Neuronal stem cell (in vitro differentiated cells): ENCODE measurements at regions not wholly inside any gene's neighbourhood (a gene's known extent, or its start where the extent isn't known, plus 50 kb on each side); places are given as distances from the start of the nearest gene placed in this dataset.

Source experiments
- DNase-seq: peaks from one replicate; pipeline ENCODE4 v3.0.0-alpha.2; 2013; ENCODE audit warnings: low spot score
- H2AFZ ChIP-seq: one replicate; pipeline ENCODE4 v1.6.1; 2013; ENCODE audit warnings: mild to moderate bottlenecking, low read length, inconsistent platforms
- H2AK5ac ChIP-seq: 2 replicates; pipeline ENCODE4 v1.6.1; 2013; ENCODE audit warnings: low read depth, mild to moderate bottlenecking, inconsistent platforms, low read length, moderate library complexity, mixed read lengths
- H2BK120ac ChIP-seq: 2 replicates; pipeline ENCODE4 v1.6.1; 2013; ENCODE audit warnings: low read depth, mild to moderate bottlenecking, inconsistent platforms, low read length, moderate library complexity, mixed read lengths
- H2BK12ac ChIP-seq: one replicate; pipeline ENCODE4 v1.6.1; 2013; ENCODE audit warnings: low read length, inconsistent platforms
- H2BK15ac ChIP-seq: 2 replicates; pipeline ENCODE4 v1.6.1; 2013; ENCODE audit warnings: mild to moderate bottlenecking, low read length, inconsistent platforms, mixed read lengths
- H2BK5ac ChIP-seq: one replicate; pipeline ENCODE4 v1.6.1; 2013; ENCODE audit warnings: inconsistent platforms, mild to moderate bottlenecking, low read length, moderate library complexity
- H3K14ac ChIP-seq: one replicate; pipeline ENCODE4 v1.6.1; 2013; ENCODE audit warnings: low read length, inconsistent platforms
- H3K18ac ChIP-seq: 2 replicates; pipeline ENCODE4 v1.6.1; 2013; ENCODE audit warnings: low read length, inconsistent platforms
- H3K23ac ChIP-seq: 2 replicates; pipeline ENCODE4 v1.6.1; 2013; ENCODE audit warnings: low read depth, mild to moderate bottlenecking, mixed read lengths, low read length, inconsistent platforms; ENCODE audit not compliant: poor library complexity
- H3K27ac ChIP-seq: replicated peaks from 3 replicates; pipeline ENCODE4 v1.5.1; 2013; ENCODE audit warnings: low read length, inconsistent platforms
- H3K27me3 ChIP-seq, 3 experiments: 2 replicates each; pipeline ENCODE4 v1.6.1; 2013; ENCODE audit warnings: low read length in 3 of 3, mild to moderate bottlenecking in 2 of 3, inconsistent platforms in 1 of 3, low read depth in 1 of 3, mixed read lengths in 1 of 3, moderate library complexity in 1 of 3; ENCODE audit not compliant: control insufficient read depth in 3 of 3, insufficient read depth in 3 of 3
- H3K36me3 ChIP-seq, 2 donors: replicated peaks in 1 of 2; 2 replicates each; pipeline ENCODE4 v1.6.1; 2013; ENCODE audit warnings: low read length in 2 of 2; ENCODE audit not compliant: control insufficient read depth in 2 of 2, insufficient read depth in 2 of 2
- H3K4ac ChIP-seq: 2 replicates; pipeline ENCODE4 v1.6.1; 2013; ENCODE audit warnings: inconsistent platforms, mild to moderate bottlenecking, low read length, moderate library complexity
- H3K4me1 ChIP-seq, 2 donors: 1 replicate in 1 of 2; 2 replicates in 1 of 2; pipeline ENCODE4 v1.6.1; 2013; ENCODE audit warnings: low read length in 2 of 2, low read depth in 1 of 2; ENCODE audit not compliant: control insufficient read depth in 2 of 2, insufficient read depth in 1 of 2
- H3K4me2 ChIP-seq: one replicate; pipeline ENCODE4 v1.6.1; 2013; ENCODE audit warnings: mild to moderate bottlenecking, low read length, inconsistent platforms; ENCODE audit not compliant: insufficient read depth, poor library complexity, severe bottlenecking
- H3K4me3 ChIP-seq, 2 donors: 2 replicates each; pipeline ENCODE4 v1.5.1; 2013; ENCODE audit warnings: low read length in 2 of 2, mild to moderate bottlenecking in 2 of 2, inconsistent platforms in 1 of 2, moderate library complexity in 1 of 2
- H3K79me1 ChIP-seq: one replicate; pipeline ENCODE4 v1.6.1; 2013; ENCODE audit warnings: low read depth, mild to moderate bottlenecking, inconsistent platforms, low read length, moderate library complexity
- H3K9ac ChIP-seq: one replicate; pipeline ENCODE4 v1.6.1; 2013; ENCODE audit warnings: mild to moderate bottlenecking, low read depth, low read length, inconsistent platforms; ENCODE audit not compliant: poor library complexity
- H3K9me3 ChIP-seq, 2 donors: replicated peaks in 1 of 2; 2 replicates each; pipeline versions ENCODE3 to v1.6.1; 2013; ENCODE audit warnings: low read length in 2 of 2, mild to moderate bottlenecking in 2 of 2, inconsistent platforms in 1 of 2, low read depth in 1 of 2, mixed read lengths in 1 of 2, moderate library complexity in 1 of 2; ENCODE audit not compliant: control insufficient read depth in 2 of 2, insufficient read depth in 1 of 2
- H4K8ac ChIP-seq: one replicate; pipeline ENCODE4 v1.6.1; 2013; ENCODE audit warnings: low read depth, mild to moderate bottlenecking, inconsistent platforms, low read length, moderate library complexity
- H4K91ac ChIP-seq: one replicate; pipeline ENCODE4 v1.6.1; 2013; ENCODE audit warnings: low read length, low read depth, mild to moderate bottlenecking, inconsistent platforms; ENCODE audit not compliant: poor library complexity
- WGBS, 2 donors: extraction: QIAGEN DNeasy Blood & Tissue Kit; methylation state at CpG; one replicate each; pipeline ENCODE4 v1.1.7; 2013; ENCODE audit warnings: missing lambda C conversion rate in 2 of 2, mixed read lengths in 1 of 2; ENCODE audit not compliant: insufficient read length in 2 of 2, insufficient replicate concordance in 1 of 2; ENCODE audit errors: extremely low coverage in 2 of 2; 5-methylcytosine and 5-hydroxymethylcytosine counted together

DNA sequence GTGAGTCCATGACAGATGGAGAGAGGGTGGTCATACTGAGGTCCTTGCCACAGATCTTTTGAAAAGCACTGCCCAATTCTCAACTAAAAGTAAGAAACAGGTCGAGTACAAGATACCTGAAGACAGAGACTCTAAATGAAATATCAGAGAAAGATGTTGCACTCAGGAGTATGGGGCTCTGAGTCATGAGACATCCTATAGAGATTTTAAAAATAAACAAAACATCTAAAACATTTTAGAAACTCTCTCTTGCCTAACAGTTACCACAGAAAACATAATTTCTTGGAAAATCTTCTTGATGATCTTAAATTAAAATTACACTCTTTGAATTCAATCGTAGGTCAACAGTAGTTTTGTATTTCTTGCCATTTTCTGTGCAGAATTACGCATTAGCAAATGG is 348.9 kb upstream of the MARCKS start:
- Histone ChIP-seq H3K4me1 (no peaks in the 10 kb centered on the region), H3K14ac (no peak overlapping the region), H3K4ac (no peak overlapping the region), H3K36me3 (no peaks in the 10 kb centered on the region), H2AFZ (no peak overlapping the region), H4K91ac (no peak overlapping the region), H2BK5ac (no peak overlapping the region), H3K9ac (no peak overlapping the region), H3K27ac (no peak overlapping the region), H2BK12ac (no peak overlapping the region), H3K9me3 (peaks cover 0 to 4% of the 10 kb centered on the region in 2 donors), H2BK15ac (no peak overlapping the region), H2BK120ac (no peak overlapping the region), H4K8ac (no peak overlapping the region), H3K4me2 (no peak overlapping the region), H3K18ac (no peak overlapping the region), H3K79me1 (no peaks in the 10 kb centered on the region), H3K23ac (no peak overlapping the region), H2AK5ac (no peak overlapping the region), H3K27me3 (no peaks in the 10 kb centered on the region), H3K4me3 (no peak overlapping the region)
- no peak for DNase-seq
- no CpG with 5 or more reads among the region's 3 CpGs for WGBS, 2 donors

DNA sequence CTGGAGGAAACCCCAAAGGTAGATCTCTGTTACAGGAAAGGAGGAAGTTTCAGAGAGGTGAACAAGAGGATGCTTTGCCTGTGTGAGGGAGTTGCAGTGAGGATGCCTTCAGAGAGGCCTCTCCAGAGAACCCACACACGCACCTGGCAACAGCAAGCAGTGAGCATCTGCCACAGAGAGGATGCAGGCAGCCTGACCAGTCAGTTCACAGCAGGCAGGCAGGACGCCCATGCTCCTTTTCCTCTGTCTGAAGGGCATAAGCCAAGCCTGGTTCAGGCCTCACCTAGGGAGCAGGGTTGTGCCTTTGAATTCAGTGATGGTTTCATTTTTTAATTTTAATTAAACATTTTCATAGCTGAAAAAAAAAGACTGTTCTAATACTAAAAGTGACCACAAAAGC is 346.0 kb upstream of the MARCKS start:
- Histone ChIP-seq H3K79me1 (no peaks in the 10 kb centered on the region), H3K4me2 (no peak overlapping the region), H3K27me3 (no peaks in the 10 kb centered on the region), H3K36me3 (no peaks in the 10 kb centered on the region), H2AK5ac (no peak overlapping the region), H3K18ac (peak overlapping the region; percentile 44), H3K14ac (no peak overlapping the region), H2AFZ (no peak overlapping the region), H3K9me3 (peaks cover 0 to 6% of the 10 kb centered on the region in 2 donors), H2BK12ac (no peak overlapping the region), H3K4ac (no peak overlapping the region), H3K9ac (peak overlapping the region; percentile 9), H3K4me1 (no peaks in the 10 kb centered on the region), H3K4me3 (no peak overlapping the region), H3K27ac (no peak overlapping the region), H2BK120ac (no peak overlapping the region), H3K23ac (no peak overlapping the region), H4K91ac (no peak overlapping the region), H4K8ac (no peak overlapping the region), H2BK15ac (no peak overlapping the region), H2BK5ac (no peak overlapping the region)
- DNase-seq: no peak
- no CpG with 5 or more reads among the region's 2 CpGs for WGBS, 2 donors

DNA sequence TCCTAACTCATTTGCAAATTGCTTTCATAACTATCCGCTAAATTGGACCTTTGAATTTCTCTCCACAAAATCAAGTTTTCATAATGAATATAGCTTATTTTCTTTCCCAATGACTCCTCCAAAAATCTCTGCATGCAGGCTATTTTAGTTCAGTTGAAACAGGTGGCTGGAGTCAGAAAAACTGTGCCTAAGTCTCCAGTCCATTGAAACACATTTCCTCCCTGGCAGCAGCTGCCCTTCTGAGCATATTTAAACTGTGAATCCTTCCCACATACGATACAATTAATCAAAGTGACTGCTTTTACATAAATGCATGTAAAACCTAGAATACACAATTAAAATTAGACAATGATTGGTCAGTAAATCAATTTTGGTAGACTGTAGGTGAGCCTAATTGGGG is 344.6 kb upstream of the MARCKS start:
- Histone ChIP-seq H4K8ac (no peak overlapping the region), H3K79me1 (no peaks in the 10 kb centered on the region), H2BK12ac (no peak overlapping the region), H3K14ac (no peak overlapping the region), H3K4me1 (no peaks in the 10 kb centered on the region), H3K9ac (no peak overlapping the region), H3K4me2 (no peak overlapping the region), H2BK120ac (no peak overlapping the region), H2AFZ (no peak overlapping the region), H3K9me3 (peaks cover 0 to 6% of the 10 kb centered on the region in 2 donors), H3K4ac (no peak overlapping the region), H3K4me3 (no peak overlapping the region), H2AK5ac (no peak overlapping the region), H3K27me3 (no peaks in the 10 kb centered on the region), H4K91ac (no peak overlapping the region), H3K18ac (no peak overlapping the region), H3K23ac (no peak overlapping the region), H2BK15ac (no peak overlapping the region), H3K27ac (no peak overlapping the region), H2BK5ac (no peak overlapping the region), H3K36me3 (no peaks in the 10 kb centered on the region)
- no peak for DNase-seq
- WGBS, 2 donors: no CpG with 5 or more reads among the region's 2 CpGs

DNA sequence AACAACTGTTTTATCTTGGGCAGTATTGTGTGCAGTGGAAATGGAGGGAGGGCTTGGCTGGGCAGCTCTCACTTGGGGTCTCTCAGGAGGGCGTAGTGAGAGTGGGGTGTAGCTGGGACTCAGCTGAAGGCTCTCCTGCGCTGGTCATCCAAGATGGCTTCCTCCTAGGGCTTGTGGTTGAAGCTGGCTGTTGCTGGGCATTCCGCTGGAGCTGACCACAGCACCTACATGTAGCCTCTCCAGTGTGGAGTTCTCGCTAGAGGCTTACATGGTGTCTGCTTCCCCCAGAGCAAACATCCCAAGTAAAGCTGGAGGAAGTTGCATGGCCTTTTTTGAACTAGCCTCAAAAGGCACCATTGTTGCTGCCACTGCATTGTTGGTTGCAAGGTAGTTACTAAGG is 344.1 kb upstream of the MARCKS start:
- Histone ChIP-seq H2AFZ (peak overlapping the region; percentile 27), H3K27ac (no peak overlapping the region), H4K91ac (no peak overlapping the region), H3K4me2 (no peak overlapping the region), H3K27me3 (no peaks in the 10 kb centered on the region), H3K9ac (no peak overlapping the region), H4K8ac (no peak overlapping the region), H3K14ac (no peak overlapping the region), H2BK15ac (peak overlapping the region; percentile 28), H3K23ac (no peak overlapping the region), H3K4me3 (no peak overlapping the region), H3K79me1 (no peaks in the 10 kb centered on the region), H3K4ac (no peak overlapping the region), H3K9me3 (peaks cover 0 to 6% of the 10 kb centered on the region in 2 donors), H3K4me1 (no peaks in the 10 kb centered on the region), H2BK120ac (no peak overlapping the region), H3K18ac (peak overlapping the region; percentile 66), H3K36me3 (no peaks in the 10 kb centered on the region), H2AK5ac (no peak overlapping the region), H2BK12ac (peak overlapping the region; percentile 65), H2BK5ac (no peak overlapping the region)
- DNase-seq: no peak
- no CpG with 5 or more reads among the region's 4 CpGs for WGBS, 2 donors
